Skeletal muscle tissue (tissue), 3 donors: ENCODE measurements at regions not wholly inside any gene's neighbourhood (a gene's known extent, or its start where the extent isn't known, plus 50 kb on each side); places are given as distances from the start of the nearest gene placed in this dataset.
A peak's percentile ranks its signal among the peaks of the same experiment; 100 is the strongest.
"Not testable (repeated sequence)": the region's sequence is repeated elsewhere in the genome, so short reads cannot be mapped to it uniquely, and the experiment has no call there.

ENCODE experiments used
- H3K27ac ChIP-seq: one replicate; pipeline ENCODE4 v1.7.0; 2013; ENCODE audit warnings: mild to moderate bottlenecking, low read depth, low read length, inconsistent platforms
- H3K27me3 ChIP-seq, 3 donors: one replicate each; pipeline ENCODE4 v1.7.0; 2013; ENCODE audit warnings: low read length in 3 of 3; ENCODE audit not compliant: control insufficient read depth in 3 of 3, insufficient read depth in 3 of 3
- H3K36me3 ChIP-seq, 3 donors: one replicate each; pipeline ENCODE4 v1.7.0; 2013; ENCODE audit warnings: low read length in 3 of 3; ENCODE audit not compliant: control insufficient read depth in 3 of 3, insufficient read depth in 3 of 3
- H3K4me1 ChIP-seq, 3 donors: one replicate each; pipeline ENCODE4 v1.7.0; 2013; ENCODE audit warnings: low read length in 3 of 3, mild to moderate bottlenecking in 3 of 3; ENCODE audit not compliant: control insufficient read depth in 3 of 3, insufficient read depth in 3 of 3
- H3K4me3 ChIP-seq, 3 donors: one replicate each; pipeline ENCODE4 v1.7.0; 2013; ENCODE audit warnings: low read length in 3 of 3
- H3K9ac ChIP-seq, 3 donors: one replicate each; pipeline ENCODE4 v1.7.0; 2013; ENCODE audit warnings: low read length in 3 of 3, mild to moderate bottlenecking in 3 of 3, moderate library complexity in 2 of 3, low read depth in 1 of 3
- H3K9me3 ChIP-seq, 3 donors: one replicate each; pipeline ENCODE4 v1.7.0; 2013; ENCODE audit warnings: low read length in 3 of 3; ENCODE audit not compliant: control insufficient read depth in 3 of 3
- donor health status: Osteomylitis.

DNA sequence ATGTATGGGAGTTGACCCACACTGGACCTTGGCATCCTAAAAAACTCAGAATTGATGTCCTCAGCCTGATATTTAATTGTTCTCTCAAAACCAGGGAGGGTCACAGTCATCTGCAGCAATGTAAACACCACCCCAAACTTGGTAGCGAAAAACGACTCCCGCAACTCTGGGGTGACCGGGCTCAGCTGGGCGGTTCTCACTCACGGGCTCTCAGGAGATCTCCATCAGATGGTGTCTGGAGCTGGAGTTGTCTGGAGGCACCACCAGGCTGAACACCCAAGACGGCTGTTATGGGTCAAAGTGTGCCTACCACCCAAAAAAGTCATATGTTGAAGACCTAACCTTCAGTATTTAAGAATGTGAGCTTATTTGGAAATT lies 50.9 kb upstream of the NXT1 start:
- H3K27ac ChIP-seq = no peak overlapping the region

GRCh38 chr20:23298926-23299672 lies 51.5 kb upstream of the NXT1 start:
- H3K9ac ChIP-seq = no peak overlapping the region

More for the DNA sequence above, 50.9 kb upstream of the NXT1 start:
- Histone ChIP-seq H3K9ac (no peak overlapping the region), H3K4me1 (peaks cover 0 to 5% (median 0%) of the 10 kb centered on the region in 3 donors), H3K27me3 (peaks cover 0 to 7% (median 2%) of the 10 kb centered on the region in 3 donors), H3K4me3 (no peak overlapping the region), H3K36me3 (no peaks in the 10 kb centered on the region), H3K9me3 (no peaks in the 10 kb centered on the region)

GRCh38 chr20:23298155-23298554 lies 52.4 kb upstream of the NXT1 start:
- Histone ChIP-seq H3K36me3 (no peaks in the 10 kb centered on the region), H3K27ac (no peak overlapping the region), H3K4me1 (peaks cover 3 to 16% (median 3%) of the 10 kb centered on the region in 3 donors), H3K9me3 (no peaks in the 10 kb centered on the region), H3K27me3 (peaks cover 0 to 9% (median 2%) of the 10 kb centered on the region in 3 donors), H3K9ac (no peak overlapping the region), H3K4me3 (no peak overlapping the region)

More at GRCh38 chr20:23298926-23299672, 51.5 kb upstream of the NXT1 start:
- peaks cover 0 to 9% (median 2%) of the 10 kb centered on the region in 3 donors for H3K4me1 ChIP-seq
- no peaks in the 10 kb centered on the region for H3K36me3 ChIP-seq
- no peak overlapping the region for H3K27ac ChIP-seq
- H3K27me3 ChIP-seq = peaks cover 0 to 9% (median 2%) of the 10 kb centered on the region in 3 donors
- H3K9me3 ChIP-seq = no peaks in the 10 kb centered on the region
- H3K4me3 ChIP-seq = no peak overlapping the region

GRCh38 chr20:23296841-23297701 lies 53.5 kb upstream of the NXT1 start:
- Histone ChIP-seq H3K4me3 (no peak overlapping the region), H3K36me3 (no peaks in the 10 kb centered on the region)

GRCh38 chr20:23295934-23296333 lies 54.7 kb upstream of the NXT1 start:
- Histone ChIP-seq H3K27ac (no peak overlapping the region), H3K4me1 (peaks cover 3 to 17% (median 7%) of the 10 kb centered on the region in 3 donors), H3K4me3 (no peak overlapping the region), H3K9ac (no peak overlapping the region), H3K27me3 (peaks cover 0 to 9% (median 0%) of the 10 kb centered on the region in 3 donors), H3K36me3 (no peaks in the 10 kb centered on the region), H3K9me3 (no peaks in the 10 kb centered on the region)

More at GRCh38 chr20:23296841-23297701, 53.5 kb upstream of the NXT1 start:
- no peak overlapping the region for H3K9ac ChIP-seq
- peaks cover 3 to 16% (median 3%) of the 10 kb centered on the region in 3 donors for H3K4me1 ChIP-seq
- no peak overlapping the region for H3K27ac ChIP-seq
- H3K9me3 ChIP-seq = no peaks in the 10 kb centered on the region
- peaks cover 0 to 9% (median 2%) of the 10 kb centered on the region in 3 donors for H3K27me3 ChIP-seq

GRCh38 chr20:23294671-23295070 lies 55.9 kb upstream of the NXT1 start:
- Histone ChIP-seq H3K9ac (no peak overlapping the region), H3K9me3 (no peaks in the 10 kb centered on the region), H3K27ac (no peak overlapping the region), H3K27me3 (peaks cover 0 to 9% (median 1%) of the 10 kb centered on the region in 3 donors), H3K36me3 (no peaks in the 10 kb centered on the region), H3K4me1 (peaks cover 6 to 23% (median 7%) of the 10 kb centered on the region in 3 donors), H3K4me3 (no peak overlapping the region)

DNA sequence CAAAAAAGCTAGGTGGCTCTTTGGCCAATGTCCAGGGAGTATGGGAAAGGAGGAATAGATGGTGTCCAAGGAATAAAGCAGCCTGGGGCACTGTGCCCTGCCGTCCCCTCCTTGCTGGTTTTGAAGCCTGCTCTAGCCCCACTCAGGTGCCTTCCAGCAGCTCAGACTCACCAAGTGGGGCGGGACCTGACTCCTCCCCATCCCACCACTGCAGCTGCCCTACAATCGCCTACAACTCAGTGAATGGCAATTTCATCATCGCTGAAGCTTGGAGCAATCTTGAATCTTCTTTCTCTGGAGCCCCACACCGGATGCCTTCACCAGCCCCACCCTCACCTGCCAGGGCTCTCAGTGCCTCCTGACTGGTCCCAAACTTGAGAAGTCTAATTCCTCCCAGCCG lies 56.4 kb upstream of the NXT1 start:
- Histone ChIP-seq H3K9me3 (no peaks in the 10 kb centered on the region), H3K27me3 (peaks cover 0 to 9% (median 4%) of the 10 kb centered on the region in 3 donors), H3K4me3 (no peak overlapping the region), H3K9ac (no peak overlapping the region), H3K4me1 (peaks cover 6 to 23% (median 7%) of the 10 kb centered on the region in 3 donors), H3K27ac (no peak overlapping the region), H3K36me3 (no peaks in the 10 kb centered on the region)

DNA sequence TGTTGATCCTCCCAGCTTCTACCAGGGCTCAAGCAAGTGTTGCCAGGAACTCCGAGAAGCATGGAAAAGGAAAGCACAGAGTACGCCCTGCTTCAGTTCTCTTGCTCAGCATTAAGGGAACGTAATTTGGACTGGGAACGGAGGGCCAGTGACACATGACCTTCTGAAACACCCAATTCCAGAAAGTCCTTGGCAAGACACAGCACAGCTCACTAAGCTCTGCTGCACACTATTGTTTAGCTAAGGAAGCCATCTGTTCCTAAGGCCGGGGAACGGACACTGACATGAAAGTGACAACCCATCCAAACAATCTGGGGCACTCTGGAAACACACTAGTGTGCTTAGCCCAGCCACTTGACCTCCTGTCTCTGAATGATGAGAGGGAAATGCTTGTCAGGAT lies 56.9 kb upstream of the NXT1 start:
- Histone ChIP-seq H3K27ac (peak overlapping the region; percentile 69), H3K27me3 (peaks cover 0 to 9% (median 4%) of the 10 kb centered on the region in 3 donors), H3K36me3 (no peaks in the 10 kb centered on the region), H3K4me1 (peaks cover 6 to 23% (median 7%) of the 10 kb centered on the region in 3 donors), H3K9me3 (no peaks in the 10 kb centered on the region), H3K4me3 (no peak overlapping the region), H3K9ac (no peak overlapping the region)

DNA sequence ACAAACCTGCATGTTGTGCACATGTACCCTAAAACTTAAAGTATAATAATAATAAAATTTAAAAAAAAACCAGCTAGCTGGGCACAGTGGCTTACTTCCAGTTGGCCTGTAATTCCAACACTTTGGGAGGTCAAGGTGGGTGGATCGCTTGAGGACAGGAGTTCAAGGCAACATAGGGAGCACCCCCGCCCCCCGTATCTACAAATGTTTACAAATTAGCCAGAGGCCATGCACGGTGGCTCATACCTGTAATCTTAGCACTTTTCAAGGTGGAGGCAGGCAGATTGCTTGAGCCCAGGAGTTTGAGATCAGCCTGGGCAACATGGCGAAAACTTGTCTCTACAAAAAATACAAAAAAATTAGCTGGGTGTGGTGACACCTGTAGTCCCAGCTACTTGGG lies 58.3 kb upstream of the NXT1 start:
- not testable (repeated sequence) for H3K36me3 ChIP-seq, H3K27me3 ChIP-seq, H3K4me3 ChIP-seq, H3K9me3 ChIP-seq, H3K27ac ChIP-seq, H3K9ac ChIP-seq
- H3K4me1 ChIP-seq = peaks cover 6 to 18% (median 7%) of the 10 kb centered on the region in 3 donors
